Trophoblast cell (in vitro differentiated cells and primary cell): ENCODE measurements at regions not wholly inside any gene's neighbourhood (a gene's known extent, or its start where the extent isn't known, plus 50 kb on each side); places are given as distances from the start of the nearest gene placed in this dataset.

Experiments
- DNase-seq, 2 donors: peaks; one replicate each; pipeline ENCODE4 v3.0.0-alpha.2; 2016
- H2AFZ ChIP-seq: 2 replicates; pipeline ENCODE4 v1.6.1; 2013; ENCODE audit warnings: low read length, moderate library complexity, mild to moderate bottlenecking; ENCODE audit not compliant: insufficient read depth, poor library complexity
- H2AK5ac ChIP-seq: 2 replicates; pipeline ENCODE4 v1.6.1; 2013; ENCODE audit warnings: mild to moderate bottlenecking, low read length
- H2BK120ac ChIP-seq: 2 replicates; pipeline ENCODE4 v1.6.1; 2013; ENCODE audit warnings: low read length, mild to moderate bottlenecking, moderate library complexity; ENCODE audit not compliant: insufficient read depth, poor library complexity
- H2BK12ac ChIP-seq: 2 replicates; pipeline ENCODE4 v1.6.1; 2013; ENCODE audit warnings: mild to moderate bottlenecking, low read length, moderate library complexity
- H2BK5ac ChIP-seq: 2 replicates; pipeline ENCODE4 v1.6.1; 2013; ENCODE audit warnings: low read length, low read depth, moderate library complexity, mild to moderate bottlenecking; ENCODE audit not compliant: poor library complexity
- H3K14ac ChIP-seq: 2 replicates; pipeline ENCODE4 v1.6.1; 2013; ENCODE audit warnings: mild to moderate bottlenecking, low read length
- H3K18ac ChIP-seq: 2 replicates; pipeline ENCODE4 v1.6.1; 2013; ENCODE audit warnings: mild to moderate bottlenecking, low read length
- H3K23ac ChIP-seq: 2 replicates; pipeline ENCODE4 v1.6.1; 2013; ENCODE audit warnings: low read length
- H3K27ac ChIP-seq: 2 replicates; pipeline ENCODE4 v1.5.1; 2013; ENCODE audit warnings: low read depth, mild to moderate bottlenecking, inconsistent platforms, low read length, moderate library complexity
- H3K27me3 ChIP-seq: 2 replicates; pipeline ENCODE4 v1.6.1; 2013; ENCODE audit warnings: inconsistent platforms, mild to moderate bottlenecking, low read length, moderate library complexity; ENCODE audit not compliant: insufficient read depth
- H3K36me3 ChIP-seq, 2 experiments: 1 replicate in 1 of 2; 2 replicates in 1 of 2; pipeline ENCODE4 v1.6.1; 2013; ENCODE audit warnings: low read length in 2 of 2, mild to moderate bottlenecking in 2 of 2, moderate library complexity in 1 of 2; ENCODE audit not compliant: insufficient read depth in 2 of 2, control insufficient read depth in 1 of 2
- H3K4ac ChIP-seq: 2 replicates; pipeline ENCODE4 v1.6.1; 2013; ENCODE audit warnings: low read depth, mild to moderate bottlenecking, low read length, moderate library complexity
- H3K4me1 ChIP-seq, 2 experiments: 1 replicate in 1 of 2; 2 replicates in 1 of 2; pipeline ENCODE4 v1.6.1; 2013; ENCODE audit warnings: low read length in 2 of 2, mild to moderate bottlenecking in 2 of 2, moderate library complexity in 1 of 2; ENCODE audit not compliant: insufficient read depth in 2 of 2, control insufficient read depth in 1 of 2
- H3K4me2 ChIP-seq: 2 replicates; pipeline ENCODE4 v1.6.1; 2013; ENCODE audit warnings: inconsistent platforms, mild to moderate bottlenecking, low read length, moderate library complexity
- H3K4me3 ChIP-seq: 2 replicates; pipeline ENCODE4 v1.5.1; 2013; ENCODE audit warnings: mild to moderate bottlenecking, low read depth, low read length, inconsistent platforms
- H3K79me1 ChIP-seq: one replicate; pipeline ENCODE4 v1.6.1; 2013; ENCODE audit warnings: low read length
- H3K79me2 ChIP-seq: 2 replicates; pipeline ENCODE4 v1.6.1; 2013; ENCODE audit warnings: low read length, mild to moderate bottlenecking; ENCODE audit not compliant: control insufficient read depth, insufficient read depth, poor library complexity
- H3K9ac ChIP-seq: 2 replicates; pipeline ENCODE4 v1.6.1; 2013; ENCODE audit warnings: mild to moderate bottlenecking, low read length
- H3K9me3 ChIP-seq: 2 replicates; pipeline ENCODE4 v1.6.1; 2013; ENCODE audit warnings: low read depth, mild to moderate bottlenecking, control low read depth, inconsistent platforms, low read length; ENCODE audit not compliant: insufficient read depth
- H4K12ac ChIP-seq: 2 replicates; pipeline ENCODE4 v1.6.1; 2013; ENCODE audit warnings: low read depth, mild to moderate bottlenecking, low read length, moderate library complexity
- H4K8ac ChIP-seq: 2 replicates; pipeline ENCODE4 v1.6.1; 2013; ENCODE audit warnings: low read depth, mild to moderate bottlenecking, low read length, moderate library complexity
- H4K91ac ChIP-seq: one replicate; pipeline ENCODE4 v1.6.1; 2013; ENCODE audit warnings: low read depth, mild to moderate bottlenecking, low read length, moderate library complexity
- WGBS: extraction: QIAGEN DNeasy Blood & Tissue Kit; methylation state at CpG from one replicate; pipeline ENCODE4 v1.1.7; 2013; ENCODE audit warnings: missing lambda C conversion rate; ENCODE audit not compliant: insufficient read length, insufficient coverage; ENCODE audit errors: extremely low coverage; 5-methylcytosine and 5-hydroxymethylcytosine counted together

DNA sequence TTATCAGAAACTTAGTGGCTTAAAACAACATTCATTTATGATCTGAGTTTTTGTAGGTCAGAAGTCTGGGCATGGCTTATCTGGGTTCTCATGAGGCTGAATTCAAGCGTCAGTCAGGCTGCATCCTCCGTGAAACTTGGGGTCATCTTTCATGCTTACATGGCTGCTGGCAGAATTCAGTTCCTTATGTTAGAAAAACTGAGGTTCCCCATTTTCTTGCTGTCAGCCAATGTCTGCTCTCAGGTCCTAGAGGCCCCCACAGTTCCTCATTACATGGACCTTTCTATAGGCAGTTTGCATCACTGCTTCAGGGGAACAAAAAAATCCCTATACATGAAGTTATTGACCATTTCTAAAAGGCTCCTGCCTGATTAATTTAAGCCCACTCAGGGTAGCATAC is 83.8 kb upstream of the NMUR2 start:
- Histone ChIP-seq H2BK5ac (no peak overlapping the region), H3K18ac (no peak overlapping the region), H3K4me3 (no peak overlapping the region), H2BK120ac (no peak overlapping the region), H3K4ac (no peak overlapping the region), H3K14ac (no peak overlapping the region), H2AFZ (no peak overlapping the region), H3K9me3 (no peaks in the 10 kb centered on the region), H4K91ac (no peak overlapping the region), H3K4me1 (no peaks in the 10 kb centered on the region), H3K27ac (no peak overlapping the region), H3K79me1 (no peaks in the 10 kb centered on the region), H4K12ac (no peak overlapping the region), H2BK12ac (no peak overlapping the region), H3K9ac (no peak overlapping the region), H4K8ac (no peak overlapping the region), H3K4me2 (no peak overlapping the region), H3K79me2 (no peaks in the 10 kb centered on the region), H2AK5ac (no peak overlapping the region), H3K23ac (no peak overlapping the region), H3K36me3 (no peaks in the 10 kb centered on the region), H3K27me3 (no peaks in the 10 kb centered on the region)
- no CpG with 5 or more reads among the region's 2 CpGs for WGBS
- no peak for DNase-seq

DNA sequence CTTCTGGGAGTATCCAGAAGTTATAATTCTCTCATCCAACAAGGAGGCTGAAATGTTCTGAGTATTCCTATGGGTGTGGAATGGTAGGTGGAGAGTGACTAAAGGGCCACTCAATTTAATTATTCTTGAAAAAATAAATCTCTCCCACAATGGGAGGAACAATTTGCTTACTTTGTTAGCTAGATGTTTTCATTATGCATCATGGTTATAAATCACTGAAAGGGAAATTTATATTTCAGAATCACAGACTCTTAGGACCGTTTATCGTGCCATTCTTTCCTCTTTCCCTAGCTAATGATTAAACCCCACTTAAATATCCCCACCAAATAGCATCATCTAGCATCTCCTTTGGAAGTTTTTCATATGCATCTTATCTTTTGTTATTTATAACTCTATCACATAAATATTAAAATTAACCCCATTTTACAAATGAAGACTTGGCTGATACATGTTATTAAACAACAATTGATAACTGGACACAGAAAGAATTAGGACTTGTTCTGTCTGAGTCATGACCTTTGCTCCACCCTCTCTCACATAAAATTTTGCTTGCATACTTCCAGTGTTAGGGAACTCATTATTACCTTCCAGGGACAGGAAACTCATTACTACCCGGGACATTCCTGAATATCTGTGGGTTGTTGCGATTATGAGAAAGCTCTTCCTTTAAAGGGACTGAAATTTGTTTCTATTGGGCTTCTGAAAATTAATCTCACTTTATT is 94.9 kb upstream of the NMUR2 start:
- H3K9ac ChIP-seq = no peak overlapping the region
- no CpG with 5 or more reads among the region's 4 CpGs for WGBS

DNA sequence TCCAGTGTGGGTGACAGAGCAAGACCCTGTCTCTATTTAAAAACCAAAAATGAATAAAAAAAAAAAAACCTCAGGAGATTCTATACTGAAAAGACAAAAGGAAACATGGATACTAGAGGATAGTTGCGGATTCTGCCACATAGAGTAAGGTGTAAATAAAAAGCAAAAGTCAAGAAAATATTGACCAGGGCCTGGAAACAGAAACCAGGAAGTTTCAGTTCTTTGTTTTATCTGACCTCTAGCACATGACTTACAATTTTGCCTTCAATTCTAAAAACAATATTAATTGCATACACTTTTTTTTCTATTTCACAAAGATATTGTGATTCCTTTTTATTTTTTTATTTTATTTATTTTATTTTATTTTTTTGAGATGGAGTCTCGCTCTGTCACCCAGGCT is 96.2 kb upstream of the NMUR2 start:
- no CpG with 5 or more reads among the region's 2 CpGs for WGBS
- DNase-seq = no peak
- no peak overlapping the region for H3K4me2 ChIP-seq

More for the DNA sequence above, 94.9 kb upstream of the NMUR2 start:
- Histone ChIP-seq H3K36me3 (no peaks in the 10 kb centered on the region), H3K27ac (no peak overlapping the region), H3K4ac (no peak overlapping the region), H2BK12ac (no peak overlapping the region), H3K79me2 (no peaks in the 10 kb centered on the region), H2BK5ac (no peak overlapping the region), H3K9me3 (no peaks in the 10 kb centered on the region), H2AFZ (no peak overlapping the region), H3K27me3 (no peaks in the 10 kb centered on the region), H4K91ac (no peak overlapping the region), H3K14ac (no peak overlapping the region), H3K4me2 (no peak overlapping the region), H3K79me1 (no peaks in the 10 kb centered on the region), H3K23ac (no peak overlapping the region), H4K8ac (no peak overlapping the region), H2AK5ac (no peak overlapping the region), H3K4me3 (no peak overlapping the region), H4K12ac (no peak overlapping the region), H2BK120ac (no peak overlapping the region), H3K18ac (no peak overlapping the region), H3K4me1 (no peaks in the 10 kb centered on the region)
- DNase-seq = peak in 1 of 2 donors; percentile 5

DNA sequence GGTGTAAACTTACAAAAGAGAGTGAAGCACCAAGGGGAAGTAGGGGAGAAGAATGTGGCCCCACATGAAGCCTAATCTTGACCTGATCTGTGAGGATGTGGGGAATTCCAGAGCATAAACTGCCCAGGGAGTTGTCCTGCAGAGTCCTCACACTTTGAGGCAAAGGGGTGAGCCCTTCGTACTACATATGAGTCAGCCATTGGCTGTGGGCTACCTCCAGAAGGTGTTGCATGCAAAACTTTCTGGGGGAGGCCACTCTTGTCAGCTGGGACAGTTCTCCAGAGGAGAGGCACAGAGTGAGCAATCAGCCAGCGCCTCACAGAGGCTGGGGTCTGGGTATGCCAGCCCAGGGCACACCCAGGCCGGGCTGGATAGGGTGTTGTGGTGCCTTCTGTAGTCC is 98.1 kb upstream of the NMUR2 start:
- Histone ChIP-seq H3K23ac (no peak overlapping the region), H4K8ac (no peak overlapping the region), H3K4me2 (no peak overlapping the region), H3K9ac (no peak overlapping the region), H3K79me2 (no peaks in the 10 kb centered on the region), H3K27ac (no peak overlapping the region), H3K9me3 (no peaks in the 10 kb centered on the region), H2BK5ac (no peak overlapping the region), H3K27me3 (no peaks in the 10 kb centered on the region), H3K79me1 (no peaks in the 10 kb centered on the region), H2AK5ac (no peak overlapping the region), H3K4ac (no peak overlapping the region), H3K4me3 (no peak overlapping the region), H3K4me1 (no peaks in the 10 kb centered on the region), H4K12ac (no peak overlapping the region), H2BK120ac (no peak overlapping the region), H3K36me3 (no peaks in the 10 kb centered on the region), H2AFZ (no peak overlapping the region), H4K91ac (no peak overlapping the region), H3K18ac (no peak overlapping the region), H3K14ac (no peak overlapping the region), H2BK12ac (no peak overlapping the region)
- no CpG with 5 or more reads among the region's 3 CpGs for WGBS
- no peak for DNase-seq

More for the DNA sequence above, 96.2 kb upstream of the NMUR2 start:
- Histone ChIP-seq H3K79me1 (no peaks in the 10 kb centered on the region), H4K8ac (no peak overlapping the region), H3K18ac (no peak overlapping the region), H2BK12ac (no peak overlapping the region), H3K23ac (no peak overlapping the region), H3K36me3 (no peaks in the 10 kb centered on the region), H3K9ac (no peak overlapping the region), H3K79me2 (no peaks in the 10 kb centered on the region), H3K27ac (no peak overlapping the region), H3K4me3 (no peak overlapping the region), H3K27me3 (no peaks in the 10 kb centered on the region), H2AFZ (no peak overlapping the region), H3K4me1 (no peaks in the 10 kb centered on the region), H3K14ac (no peak overlapping the region), H2BK120ac (no peak overlapping the region), H4K91ac (no peak overlapping the region), H3K4ac (no peak overlapping the region), H3K9me3 (no peaks in the 10 kb centered on the region), H4K12ac (no peak overlapping the region), H2BK5ac (no peak overlapping the region), H2AK5ac (no peak overlapping the region)
